WTC11 (cell line): ENCODE measurements at regions not wholly inside any gene's neighbourhood (a gene's known extent, or its start where the extent isn't known, plus 50 kb on each side); places are given as distances from the start of the nearest gene placed in this dataset.

Experiments used
- ELF4 ChIP-seq: sonication (generic); formaldehyde crosslinking; IDR thresholded peaks from 2 replicates; pipeline ENCODE4 v1.8.1; 2022; ENCODE audit warnings: low read depth, mild to moderate bottlenecking, moderate library complexity, missing genetic modification reagents
- FOXJ3 ChIP-seq: sonication (generic); formaldehyde crosslinking; IDR thresholded peaks from 2 replicates; pipeline ENCODE4 v1.9.0; 2021; ENCODE audit warnings: missing genetic modification reagents, mild to moderate bottlenecking, borderline replicate concordance
- SP1 ChIP-seq: sonication (generic); formaldehyde crosslinking; conservative IDR thresholded peaks from 2 replicates; pipeline ENCODE4 v1.8.1; 2022; ENCODE audit warnings: missing genetic modification reagents
- ZNF232 ChIP-seq: sonication (generic); formaldehyde crosslinking; IDR thresholded peaks from 2 replicates; pipeline ENCODE4 v1.8.0; 2022; ENCODE audit warnings: mild to moderate bottlenecking, missing genetic modification reagents
- TF ChIP-seq, protein P1 (sequence below): sonication (generic); formaldehyde crosslinking; IDR thresholded peaks from 2 replicates; pipeline ENCODE4 v1.8.1; 2022; ENCODE audit warnings: low read depth, missing genetic modification reagents, borderline replicate concordance
- TF ChIP-seq, protein P2 (sequence below): fragments of 200-600 bp; IDR thresholded peaks from 2 replicates; pipeline ENCODE4 v1.8.0; 2022; ENCODE audit warnings: antibody characterized with exemption
- TF ChIP-seq, protein P3 (sequence below): sonication (generic); formaldehyde crosslinking; IDR thresholded peaks from 2 replicates; pipeline ENCODE4 v1.8.0; 2022; ENCODE audit warnings: mild to moderate bottlenecking, missing genetic modification reagents

DNA sequence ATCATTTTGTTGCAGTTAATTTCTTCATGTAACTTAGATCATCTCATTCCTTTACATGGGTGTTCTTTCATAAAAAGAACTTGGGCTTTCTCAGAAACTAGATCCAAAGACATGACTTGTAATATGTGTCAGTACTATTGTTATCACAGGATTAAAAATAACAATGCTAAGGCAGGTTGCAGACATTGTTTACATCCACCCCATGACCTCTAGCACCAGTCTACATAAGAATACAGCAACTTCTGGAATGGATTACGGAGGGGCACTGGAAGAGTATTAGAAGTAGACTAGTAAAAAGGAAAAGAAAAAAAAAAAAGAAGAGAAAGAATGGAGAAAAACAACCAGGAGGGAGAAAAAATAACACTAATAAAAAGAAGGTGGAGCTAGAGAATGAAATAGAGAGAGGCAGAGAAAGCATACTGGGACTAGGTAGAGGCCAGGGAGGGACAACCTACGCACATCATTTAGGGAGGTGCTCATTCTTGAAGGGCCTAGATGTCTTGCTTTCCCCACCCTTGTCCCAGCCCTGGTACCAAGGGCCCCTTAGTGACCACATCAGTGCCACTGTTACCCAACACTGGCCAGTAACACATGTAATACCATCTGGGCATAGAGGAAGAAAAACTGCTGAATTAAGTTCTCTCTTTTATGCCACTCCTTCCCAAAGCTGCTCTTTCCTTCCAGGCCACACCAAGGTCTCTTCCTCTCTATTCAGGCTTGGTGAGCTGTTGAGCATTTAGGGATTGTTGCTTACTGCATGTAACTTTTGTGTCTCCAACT, 70.6 kb upstream of the KLF7 start:
- TF ChIP-seq, protein P1, sequence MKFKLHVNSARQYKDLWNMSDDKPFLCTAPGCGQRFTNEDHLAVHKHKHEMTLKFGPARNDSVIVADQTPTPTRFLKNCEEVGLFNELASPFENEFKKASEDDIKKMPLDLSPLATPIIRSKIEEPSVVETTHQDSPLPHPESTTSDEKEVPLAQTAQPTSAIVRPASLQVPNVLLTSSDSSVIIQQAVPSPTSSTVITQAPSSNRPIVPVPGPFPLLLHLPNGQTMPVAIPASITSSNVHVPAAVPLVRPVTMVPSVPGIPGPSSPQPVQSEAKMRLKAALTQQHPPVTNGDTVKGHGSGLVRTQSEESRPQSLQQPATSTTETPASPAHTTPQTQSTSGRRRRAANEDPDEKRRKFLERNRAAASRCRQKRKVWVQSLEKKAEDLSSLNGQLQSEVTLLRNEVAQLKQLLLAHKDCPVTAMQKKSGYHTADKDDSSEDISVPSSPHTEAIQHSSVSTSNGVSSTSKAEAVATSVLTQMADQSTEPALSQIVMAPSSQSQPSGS (CRISPR knock-in tag), result no peak
- TF ChIP-seq, protein P2, sequence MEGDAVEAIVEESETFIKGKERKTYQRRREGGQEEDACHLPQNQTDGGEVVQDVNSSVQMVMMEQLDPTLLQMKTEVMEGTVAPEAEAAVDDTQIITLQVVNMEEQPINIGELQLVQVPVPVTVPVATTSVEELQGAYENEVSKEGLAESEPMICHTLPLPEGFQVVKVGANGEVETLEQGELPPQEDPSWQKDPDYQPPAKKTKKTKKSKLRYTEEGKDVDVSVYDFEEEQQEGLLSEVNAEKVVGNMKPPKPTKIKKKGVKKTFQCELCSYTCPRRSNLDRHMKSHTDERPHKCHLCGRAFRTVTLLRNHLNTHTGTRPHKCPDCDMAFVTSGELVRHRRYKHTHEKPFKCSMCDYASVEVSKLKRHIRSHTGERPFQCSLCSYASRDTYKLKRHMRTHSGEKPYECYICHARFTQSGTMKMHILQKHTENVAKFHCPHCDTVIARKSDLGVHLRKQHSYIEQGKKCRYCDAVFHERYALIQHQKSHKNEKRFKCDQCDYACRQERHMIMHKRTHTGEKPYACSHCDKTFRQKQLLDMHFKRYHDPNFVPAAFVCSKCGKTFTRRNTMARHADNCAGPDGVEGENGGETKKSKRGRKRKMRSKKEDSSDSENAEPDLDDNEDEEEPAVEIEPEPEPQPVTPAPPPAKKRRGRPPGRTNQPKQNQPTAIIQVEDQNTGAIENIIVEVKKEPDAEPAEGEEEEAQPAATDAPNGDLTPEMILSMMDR, result no peak
- TF ChIP-seq, protein P3, sequence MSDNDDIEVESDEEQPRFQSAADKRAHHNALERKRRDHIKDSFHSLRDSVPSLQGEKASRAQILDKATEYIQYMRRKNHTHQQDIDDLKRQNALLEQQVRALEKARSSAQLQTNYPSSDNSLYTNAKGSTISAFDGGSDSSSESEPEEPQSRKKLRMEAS, result no peak
- TF ChIP-seq ZNF232 (no peak), FOXJ3 (CRISPR knock-in tag) (no peak), ELF4 (no peak), SP1 (CRISPR knock-in tag) (no peak)
